A549 (cell line): ENCODE measurements at regions not wholly inside any gene's neighbourhood (a gene's known extent, or its start where the extent isn't known, plus 50 kb on each side); places are given as distances from the start of the nearest gene placed in this dataset.

Experiments
- CHD2 ChIP-seq: fragments of 150-350 bp; IDR thresholded peaks from 2 replicates; pipeline ENCODE4 v1.6.1; 2014; ENCODE audit warnings: low read length; ENCODE audit not compliant: partially characterized antibody
- MAZ ChIP-seq: fragments of 150-350 bp; IDR thresholded peaks from 2 replicates; pipeline ENCODE4 v1.6.1; 2014; ENCODE audit warnings: antibody characterized with exemption, low read depth, low read length, borderline replicate concordance
- POLR2A ChIP-seq: IDR thresholded peaks from 2 replicates; pipeline ENCODE4 v1.6.1; 2012; ENCODE audit warnings: mild to moderate bottlenecking, low read length
- USF2 ChIP-seq: fragments of 450-650 bp; IDR thresholded peaks from 2 replicates; pipeline ENCODE4 v1.6.1; 2014; ENCODE audit warnings: antibody characterized with exemption
- TF ChIP-seq, protein P1 (sequence below): fragments of >200 bp; sonication (Bioruptor Twin); formaldehyde crosslinking; IDR thresholded peaks from 3 replicates; pipeline ENCODE4 v1.5.1; 2016

DNA sequence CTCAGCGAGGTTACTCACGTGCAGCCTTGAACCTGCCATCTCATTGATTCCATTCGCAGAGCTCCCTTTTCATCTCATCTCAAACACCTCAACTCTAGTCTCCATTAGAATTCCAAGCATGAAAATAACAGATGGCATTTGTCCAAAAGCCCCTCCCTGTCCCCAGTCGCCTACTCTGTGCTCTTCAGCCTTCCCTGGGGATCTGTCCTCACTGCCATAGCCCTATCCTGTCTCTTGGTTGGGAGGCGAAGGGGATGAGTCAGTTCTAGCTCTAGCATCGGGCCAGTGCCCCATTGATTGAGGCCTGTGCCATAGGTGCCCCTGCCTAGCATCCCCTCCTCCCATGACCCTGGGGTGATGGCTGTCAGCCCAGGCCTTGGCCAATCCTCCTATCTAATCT lies 134.0 kb upstream of the PJA1 start:
- TF ChIP-seq, protein P1, sequence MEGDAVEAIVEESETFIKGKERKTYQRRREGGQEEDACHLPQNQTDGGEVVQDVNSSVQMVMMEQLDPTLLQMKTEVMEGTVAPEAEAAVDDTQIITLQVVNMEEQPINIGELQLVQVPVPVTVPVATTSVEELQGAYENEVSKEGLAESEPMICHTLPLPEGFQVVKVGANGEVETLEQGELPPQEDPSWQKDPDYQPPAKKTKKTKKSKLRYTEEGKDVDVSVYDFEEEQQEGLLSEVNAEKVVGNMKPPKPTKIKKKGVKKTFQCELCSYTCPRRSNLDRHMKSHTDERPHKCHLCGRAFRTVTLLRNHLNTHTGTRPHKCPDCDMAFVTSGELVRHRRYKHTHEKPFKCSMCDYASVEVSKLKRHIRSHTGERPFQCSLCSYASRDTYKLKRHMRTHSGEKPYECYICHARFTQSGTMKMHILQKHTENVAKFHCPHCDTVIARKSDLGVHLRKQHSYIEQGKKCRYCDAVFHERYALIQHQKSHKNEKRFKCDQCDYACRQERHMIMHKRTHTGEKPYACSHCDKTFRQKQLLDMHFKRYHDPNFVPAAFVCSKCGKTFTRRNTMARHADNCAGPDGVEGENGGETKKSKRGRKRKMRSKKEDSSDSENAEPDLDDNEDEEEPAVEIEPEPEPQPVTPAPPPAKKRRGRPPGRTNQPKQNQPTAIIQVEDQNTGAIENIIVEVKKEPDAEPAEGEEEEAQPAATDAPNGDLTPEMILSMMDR, result no peak
- TF ChIP-seq POLR2A (no peak), USF2 (no peak), CHD2 (no peak), MAZ (no peak)
